NCI-H748 treated with DMSO at 0.1 percent for 48 hours (cell line): ENCODE measurements at regions not wholly inside any gene's neighbourhood (a gene's known extent, or its start where the extent isn't known, plus 50 kb on each side); places are given as distances from the start of the nearest gene placed in this dataset.

Experiments
- DNase-seq: peaks from one replicate; lab custom pipeline; 2025; lab: John Stamatoyannopoulos, UW

DNA sequence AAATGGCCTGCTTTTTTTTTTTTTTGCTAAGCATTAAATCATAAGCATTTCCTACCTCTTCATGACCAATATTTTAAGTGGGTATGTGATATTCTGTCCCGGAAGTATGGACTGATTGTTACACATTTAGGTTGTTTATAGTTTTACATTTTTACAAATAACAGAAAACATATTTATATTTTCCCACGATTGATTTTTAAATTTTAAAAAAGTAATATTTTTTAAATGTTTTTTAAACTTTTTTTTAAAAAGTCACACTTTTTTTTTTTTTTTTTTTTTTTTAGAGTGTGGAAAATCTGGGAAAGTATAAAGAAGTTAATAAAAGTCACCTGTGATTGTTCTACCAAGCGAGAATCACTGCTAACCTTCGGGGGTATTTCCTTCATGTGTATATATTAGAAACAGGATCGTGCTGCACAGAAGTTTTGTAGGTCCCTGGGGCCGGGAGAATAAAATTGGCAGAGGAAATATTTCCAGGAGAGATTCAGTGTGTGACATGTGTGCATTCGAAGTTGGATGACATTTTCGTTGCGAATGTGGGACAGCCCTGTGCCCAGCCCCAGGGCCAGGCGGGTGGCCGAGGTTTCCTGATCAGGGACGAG lies 173.1 kb downstream of the CDC5L start:
- no peak for DNase-seq

DNA sequence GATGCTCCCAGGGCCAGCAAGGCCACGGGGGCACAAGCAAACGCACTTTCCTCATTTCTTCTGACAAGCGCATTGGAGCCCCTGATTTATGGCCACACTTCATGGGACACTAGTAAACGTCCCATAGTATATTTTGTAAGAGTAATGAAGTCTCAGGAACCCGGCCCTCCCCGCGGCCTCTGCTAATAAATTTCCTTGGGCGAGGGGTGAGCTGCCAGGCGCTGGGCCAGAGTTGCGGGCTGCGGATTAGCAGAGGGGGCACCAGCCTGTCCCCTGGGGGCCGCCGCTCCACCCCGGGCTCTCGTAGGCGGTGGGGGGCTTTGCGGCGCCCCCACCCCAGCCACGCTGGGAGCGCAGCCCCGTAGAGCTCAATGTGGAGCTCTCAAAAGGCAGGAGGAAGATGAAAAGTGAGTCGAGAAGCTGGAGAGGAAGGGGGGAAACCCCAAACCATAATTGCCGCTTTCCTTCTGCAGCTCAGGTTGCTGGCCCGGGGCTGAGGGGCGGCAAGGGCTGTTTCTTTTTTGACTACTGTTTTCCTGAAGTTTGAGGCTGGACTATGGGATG lies 173.6 kb downstream of the CDC5L start:
- DNase-seq, result no peak

DNA sequence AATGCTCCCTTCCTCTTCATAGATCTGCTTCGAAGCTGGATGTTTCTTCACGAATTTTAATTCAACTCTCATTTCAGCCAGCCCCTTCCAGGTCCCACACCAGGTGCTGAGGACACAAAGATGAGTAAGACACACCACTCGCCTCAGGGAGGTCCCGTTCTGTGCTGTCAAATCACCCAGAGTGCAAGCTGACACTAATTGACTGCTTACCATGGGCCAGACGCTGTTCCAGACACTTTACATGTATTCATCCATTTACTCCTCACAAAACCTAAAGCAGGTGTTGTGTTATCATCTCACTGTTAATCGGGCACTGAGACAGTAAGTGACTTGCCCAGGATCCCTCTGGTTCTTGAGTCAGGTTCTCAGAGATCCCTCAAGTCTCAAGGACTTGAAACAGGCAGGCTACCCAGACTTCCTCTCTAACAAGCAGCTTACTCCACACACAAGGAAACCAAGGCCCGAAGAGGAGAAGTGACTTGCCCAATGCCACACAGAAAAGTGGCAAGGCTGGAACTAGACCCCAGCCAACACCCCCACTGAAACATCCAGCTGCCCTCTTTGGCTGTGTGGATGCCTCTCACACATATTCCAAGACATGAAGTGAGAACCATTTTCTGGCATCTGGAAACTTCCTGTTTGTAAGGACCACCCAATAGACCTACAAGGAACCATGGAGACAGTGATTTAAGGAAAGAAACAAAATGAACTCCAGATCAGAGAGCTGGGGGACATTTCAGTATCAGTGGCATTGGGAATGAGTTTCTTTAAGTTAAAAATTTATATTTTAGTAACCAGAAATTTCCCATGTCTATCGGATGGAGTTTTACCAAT lies 174.5 kb downstream of the CDC5L start:
- DNase-seq, result no peak

DNA sequence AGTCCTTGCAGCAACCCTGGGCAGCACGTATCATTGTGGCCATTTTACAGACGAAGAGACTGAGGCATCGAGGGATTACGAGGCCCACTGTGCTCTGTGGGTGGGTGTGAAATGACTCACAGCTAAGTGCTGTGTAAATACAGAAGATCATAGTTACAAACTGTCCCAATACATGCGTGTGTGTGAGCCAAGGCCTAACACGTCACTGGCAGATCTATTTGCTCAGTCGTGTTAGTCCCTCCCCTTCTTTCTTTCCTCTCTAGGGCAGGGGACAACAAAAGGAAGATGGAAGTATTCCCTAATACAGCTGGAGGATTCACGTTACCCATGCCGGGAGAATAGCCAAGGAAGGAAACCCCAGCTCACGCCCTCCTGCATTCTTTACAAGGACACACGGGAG lies 175.9 kb downstream of the CDC5L start:
- no peak for DNase-seq

DNA sequence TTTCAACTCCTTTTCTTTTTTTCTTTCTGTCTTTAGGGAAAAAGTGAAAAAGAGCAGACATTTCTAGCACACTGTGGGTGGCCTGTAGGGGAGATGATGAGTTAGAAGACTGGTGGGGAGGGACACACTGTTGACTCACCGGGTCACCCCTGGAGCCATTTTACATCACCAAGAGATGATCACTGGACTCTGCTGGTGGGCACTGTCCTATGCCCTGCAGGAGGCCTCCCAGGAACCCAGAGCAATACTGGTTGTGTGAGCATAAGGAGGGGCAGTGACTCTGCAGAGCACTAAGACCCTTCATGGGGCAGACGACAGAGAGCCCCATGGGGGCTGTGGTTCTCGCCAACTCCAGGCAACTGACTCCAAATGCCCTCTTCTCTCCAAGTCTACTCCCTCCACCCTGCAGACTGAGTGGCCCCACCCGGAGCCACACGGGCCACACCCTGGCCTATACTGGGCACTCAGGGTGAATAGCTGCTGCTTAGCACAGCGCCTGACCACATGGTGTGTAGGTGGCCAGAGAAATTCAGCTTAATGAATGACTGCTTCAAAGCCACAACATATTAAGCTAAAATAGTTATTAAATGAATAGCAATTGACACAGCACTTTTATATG lies 177.5 kb downstream of the CDC5L start:
- no peak for DNase-seq

DNA sequence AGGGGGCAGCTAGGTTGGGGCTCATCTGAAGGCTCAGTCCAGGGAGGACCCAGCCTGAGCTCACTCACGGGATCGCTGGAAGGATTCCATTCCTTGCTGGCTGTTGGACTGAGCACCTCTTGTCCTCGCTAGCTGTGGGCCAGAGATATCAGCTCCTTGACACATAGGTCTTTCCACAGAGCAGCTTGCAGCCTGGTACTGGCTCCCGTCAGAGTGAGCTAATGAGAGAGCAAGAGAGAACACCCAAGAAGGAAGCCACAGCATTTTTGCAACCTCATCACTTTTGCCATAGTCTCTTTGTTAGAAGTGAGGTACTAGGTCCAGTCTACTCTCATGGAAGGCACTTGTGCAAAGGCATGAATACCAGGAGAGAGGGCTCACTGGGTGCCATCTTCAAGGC lies 179.9 kb downstream of the CDC5L start:
- no peak for DNase-seq

DNA sequence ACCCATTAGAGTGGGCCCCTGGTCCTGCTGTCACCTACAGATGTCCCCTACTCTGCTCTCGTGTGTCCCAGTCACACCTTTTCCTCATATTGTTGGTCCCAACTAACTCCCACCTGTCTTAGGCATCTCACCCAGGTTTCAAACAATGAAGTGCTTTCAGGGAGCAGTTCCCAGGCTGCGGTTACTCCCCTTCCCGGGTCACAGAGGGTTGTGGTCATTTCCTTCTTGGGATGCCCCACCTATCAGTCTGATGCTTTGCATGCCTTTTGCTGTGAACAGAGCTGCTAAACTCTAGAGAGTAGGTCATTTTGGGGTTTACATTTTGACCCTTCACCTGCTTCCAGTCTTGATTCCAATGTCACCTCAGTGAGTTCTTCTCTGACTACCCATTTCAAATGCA lies 181.6 kb downstream of the CDC5L start:
- no peak for DNase-seq

DNA sequence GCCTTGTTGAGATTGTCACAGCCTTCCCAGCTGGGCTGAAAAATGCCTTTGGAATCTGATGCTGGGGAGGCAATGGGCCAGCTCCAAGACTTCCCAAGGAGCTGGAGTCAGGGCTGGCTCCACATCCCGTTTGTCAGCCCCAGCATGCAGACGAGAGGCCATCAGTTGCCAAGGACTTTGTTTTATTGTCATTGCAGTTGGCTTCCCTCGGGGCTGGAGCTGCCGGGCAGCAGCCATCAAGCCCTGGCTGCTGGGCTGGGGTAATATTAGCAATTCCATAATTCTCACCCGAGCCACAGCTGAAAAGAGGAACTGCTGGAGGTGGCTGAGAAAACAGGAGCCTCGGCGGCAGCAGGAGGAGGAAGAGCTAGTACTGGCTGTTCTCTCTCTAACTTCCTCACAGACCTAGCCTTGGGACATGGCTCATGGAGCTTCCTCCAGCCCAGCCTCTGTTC lies 182.5 kb downstream of the CDC5L start:
- DNase-seq, result no peak

DNA sequence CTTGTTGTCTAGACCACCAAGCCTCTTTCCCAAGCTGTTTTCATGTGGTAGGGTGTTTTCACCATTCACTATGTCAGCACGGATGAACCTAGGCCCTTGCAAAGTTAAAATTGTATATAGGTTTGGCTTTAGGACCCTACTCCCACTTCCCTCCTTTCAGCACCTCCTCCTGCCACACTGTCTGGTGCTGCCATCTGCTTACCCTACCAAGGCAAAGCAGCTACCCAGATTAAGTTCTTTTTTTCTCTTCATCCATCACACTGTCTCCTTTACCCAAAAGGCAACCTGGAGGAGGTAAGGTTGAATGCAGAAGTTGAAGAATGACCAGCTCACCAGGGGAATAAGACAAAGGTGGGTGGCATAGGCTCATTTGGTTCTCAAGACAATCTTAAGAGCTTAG lies 184.0 kb downstream of the CDC5L start:
- no peak for DNase-seq

DNA sequence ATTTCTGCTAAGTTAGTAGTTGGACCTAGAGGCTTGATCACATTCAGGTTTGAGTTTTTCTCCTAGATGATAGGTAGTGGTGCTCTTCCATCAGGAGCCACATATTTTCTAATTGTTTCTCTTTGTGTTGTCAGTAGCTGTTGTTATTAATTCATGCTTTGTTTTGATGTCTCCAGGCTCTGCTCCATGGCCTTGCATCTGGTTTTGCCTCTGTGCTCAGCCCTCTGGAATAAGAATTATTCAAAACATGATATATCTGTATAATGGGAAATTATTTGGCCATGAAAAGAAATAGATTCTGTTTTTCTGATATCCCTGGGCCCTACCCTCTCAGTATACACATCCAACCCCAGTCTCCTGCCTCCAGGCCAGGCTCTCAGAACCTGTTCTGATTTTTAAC lies 184.8 kb downstream of the CDC5L start:
- no peak for DNase-seq

DNA sequence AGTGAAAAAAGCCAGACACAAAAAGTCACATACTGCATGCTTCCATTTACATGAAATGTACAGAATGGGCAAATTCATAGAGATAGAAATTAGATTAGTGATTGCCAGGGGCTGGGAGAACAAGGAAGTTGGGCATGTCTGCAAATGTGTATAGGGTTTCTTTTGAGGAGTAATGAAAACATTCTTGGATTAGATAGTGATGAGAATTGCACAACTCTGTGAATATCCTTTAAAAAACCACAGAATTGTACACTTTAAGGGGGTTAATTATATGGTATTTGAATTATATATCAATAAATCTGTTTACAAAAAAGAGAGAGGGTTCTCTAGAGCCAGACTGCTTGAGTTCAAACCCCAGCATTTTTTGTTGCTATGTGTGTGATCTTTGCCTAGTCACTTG lies 188.1 kb downstream of the CDC5L start:
- DNase-seq, result no peak

DNA sequence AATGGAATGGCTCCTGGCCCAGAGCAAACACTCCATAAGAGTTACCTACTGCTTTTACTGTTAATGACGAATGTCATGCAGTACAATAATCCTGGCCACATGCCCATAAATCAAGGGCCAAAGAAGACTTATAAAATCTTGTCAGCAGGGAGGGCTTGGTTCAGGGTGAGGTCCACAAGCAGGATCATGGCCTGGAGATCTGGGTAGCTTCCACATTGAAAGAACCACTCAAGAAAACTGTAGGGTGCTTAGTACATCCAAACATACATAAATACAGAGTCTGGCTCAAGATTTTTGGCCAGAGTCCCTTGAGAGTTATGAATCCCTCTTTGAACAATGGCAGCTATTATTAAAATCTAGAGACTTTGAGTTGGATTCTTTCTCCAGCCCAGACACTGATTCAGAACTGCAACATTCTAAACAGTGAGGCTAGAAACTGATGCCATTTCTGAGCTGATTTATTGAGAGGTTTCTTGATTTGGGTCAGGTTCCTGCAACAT lies 188.7 kb downstream of the CDC5L start:
- no peak for DNase-seq

DNA sequence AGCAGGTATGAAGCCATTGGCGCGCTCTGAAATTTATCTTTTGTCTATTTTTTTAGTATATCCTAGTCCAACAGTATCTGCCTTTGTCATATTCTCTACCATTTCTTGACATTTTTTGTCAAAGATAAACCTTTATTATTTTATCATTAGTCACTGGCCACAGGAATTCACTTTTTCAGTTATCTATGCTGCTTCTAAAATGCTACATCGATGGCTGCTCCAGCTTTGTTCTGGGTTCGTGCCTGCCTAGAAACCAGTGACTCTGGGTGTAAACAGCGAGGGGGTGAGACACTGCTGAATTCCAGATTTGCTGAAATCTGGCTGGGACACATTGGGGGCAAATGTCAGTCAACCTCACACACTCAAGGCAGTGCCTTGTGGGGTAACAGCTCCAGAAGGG lies 193.4 kb downstream of the CDC5L start:
- DNase-seq, result no peak

DNA sequence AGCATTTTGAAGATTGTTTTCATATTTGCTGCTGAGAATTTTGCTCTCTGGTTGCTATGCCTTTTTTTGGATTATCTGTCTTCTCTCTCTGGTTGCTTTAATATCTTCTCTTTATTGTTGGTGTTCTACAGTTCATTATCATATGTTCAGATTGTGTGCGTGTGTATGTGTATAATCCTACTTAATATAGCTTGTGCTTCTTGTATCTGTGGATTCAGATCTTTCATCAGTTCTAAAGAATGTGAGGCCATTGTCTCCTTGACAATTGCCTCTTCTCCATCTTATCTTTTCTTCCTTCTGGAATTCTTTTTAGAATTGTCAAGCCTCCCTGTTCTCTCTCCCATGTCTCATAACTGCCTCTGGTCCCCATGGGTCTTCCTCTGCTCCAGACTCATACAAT lies 195.4 kb downstream of the CDC5L start:
- no peak for DNase-seq

DNA sequence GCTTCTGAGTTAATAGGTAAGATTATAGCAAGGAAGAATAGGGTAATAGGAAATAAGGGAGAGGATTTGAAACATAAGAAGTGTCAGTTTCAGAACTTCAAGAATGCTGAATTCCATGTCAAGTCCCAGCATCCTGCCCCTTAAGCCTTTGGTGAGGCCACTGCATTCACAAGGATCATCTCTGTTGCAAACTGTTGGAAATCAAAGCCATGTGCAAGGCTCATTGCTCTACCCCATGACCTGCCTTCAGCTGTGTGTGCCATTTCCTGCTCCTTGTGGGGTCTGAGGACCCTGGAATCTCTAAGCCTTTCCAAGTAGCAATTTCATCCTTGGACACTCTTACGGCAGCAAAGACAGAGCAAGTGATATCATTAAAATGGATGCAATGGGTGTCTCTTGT lies 203.0 kb downstream of the CDC5L start:
- DNase-seq, result no peak

DNA sequence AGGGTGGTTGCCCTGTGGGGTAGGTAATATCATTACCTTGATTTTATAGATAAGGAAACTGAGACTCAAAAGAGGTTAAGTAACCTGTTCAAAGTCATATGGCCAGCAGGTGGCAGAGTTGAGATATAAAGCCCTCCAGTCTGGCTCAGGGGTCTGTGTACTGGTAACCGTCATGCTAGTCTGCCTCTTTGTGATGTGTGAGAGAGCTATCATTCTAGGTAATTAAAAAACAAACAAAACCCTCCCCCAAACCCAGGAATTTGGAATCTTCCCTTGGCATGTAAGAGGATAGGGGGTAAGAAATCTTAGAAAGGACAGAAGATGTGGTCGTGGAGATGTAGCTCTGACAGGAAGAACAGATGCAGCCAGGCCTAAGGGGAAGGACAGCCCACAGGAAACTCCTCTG lies 206.0 kb downstream of the CDC5L start:
- peak; percentile 74 for DNase-seq

DNA sequence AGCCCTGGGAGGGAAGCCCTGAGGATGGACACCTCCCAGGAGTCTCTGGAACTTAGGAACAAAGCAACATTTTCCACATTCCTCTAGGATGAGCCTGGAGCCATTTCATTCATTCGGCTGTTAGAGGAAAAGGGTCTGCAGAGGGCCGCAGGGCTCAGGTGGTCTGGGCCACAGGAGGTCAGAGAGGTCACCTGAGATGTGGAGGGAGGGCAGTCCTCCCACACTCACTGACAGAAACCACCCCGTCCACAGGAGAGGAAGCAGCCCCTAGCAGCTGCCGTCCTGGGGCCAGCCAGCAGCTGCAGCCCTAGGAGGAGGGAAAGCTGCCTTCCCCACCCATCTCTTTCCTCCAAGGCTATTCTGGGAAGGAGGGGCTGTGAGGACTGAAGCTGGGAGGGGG lies 207.0 kb downstream of the CDC5L start:
- no peak for DNase-seq

DNA sequence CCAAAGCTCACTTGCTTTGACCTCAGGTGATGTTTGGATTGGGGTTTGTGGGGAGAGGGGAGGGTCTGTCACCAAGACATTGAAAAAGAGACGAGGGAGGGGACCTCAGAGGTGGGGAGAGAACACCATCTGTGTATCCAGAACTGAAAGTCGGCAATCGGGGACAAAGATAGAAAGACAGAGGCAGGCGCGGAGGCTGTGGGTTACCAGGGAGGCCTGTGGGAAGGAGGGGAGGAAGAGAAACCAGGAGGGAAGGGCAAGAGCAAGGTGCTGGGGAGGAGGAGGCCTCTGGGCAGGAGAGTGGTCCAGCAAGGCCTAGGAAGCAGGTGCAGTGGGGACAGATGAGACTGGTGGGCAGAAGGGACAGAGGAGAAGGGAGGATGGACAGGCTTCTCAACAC lies 211.2 kb downstream of the CDC5L start:
- DNase-seq, result no peak

DNA sequence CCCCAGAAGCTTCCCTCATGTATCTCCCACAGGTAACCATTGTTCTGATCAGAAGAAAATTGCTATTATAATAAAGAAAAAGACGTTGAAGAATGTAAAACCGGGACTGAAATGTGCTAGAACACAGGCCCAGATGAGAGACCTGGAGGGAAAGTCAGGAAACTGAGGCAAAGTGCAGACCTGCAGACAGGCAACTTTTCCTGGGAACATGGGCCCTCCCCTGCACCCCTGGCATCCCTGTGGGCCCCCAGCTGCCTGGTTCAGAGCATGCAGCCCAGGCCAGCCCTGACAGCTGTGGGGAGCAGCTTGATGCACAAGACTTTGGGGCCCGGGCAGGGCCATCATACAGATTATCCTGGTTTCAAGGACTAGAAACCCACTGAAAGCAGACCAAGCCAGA lies 212.2 kb downstream of the CDC5L start:
- DNase-seq, result no peak

DNA sequence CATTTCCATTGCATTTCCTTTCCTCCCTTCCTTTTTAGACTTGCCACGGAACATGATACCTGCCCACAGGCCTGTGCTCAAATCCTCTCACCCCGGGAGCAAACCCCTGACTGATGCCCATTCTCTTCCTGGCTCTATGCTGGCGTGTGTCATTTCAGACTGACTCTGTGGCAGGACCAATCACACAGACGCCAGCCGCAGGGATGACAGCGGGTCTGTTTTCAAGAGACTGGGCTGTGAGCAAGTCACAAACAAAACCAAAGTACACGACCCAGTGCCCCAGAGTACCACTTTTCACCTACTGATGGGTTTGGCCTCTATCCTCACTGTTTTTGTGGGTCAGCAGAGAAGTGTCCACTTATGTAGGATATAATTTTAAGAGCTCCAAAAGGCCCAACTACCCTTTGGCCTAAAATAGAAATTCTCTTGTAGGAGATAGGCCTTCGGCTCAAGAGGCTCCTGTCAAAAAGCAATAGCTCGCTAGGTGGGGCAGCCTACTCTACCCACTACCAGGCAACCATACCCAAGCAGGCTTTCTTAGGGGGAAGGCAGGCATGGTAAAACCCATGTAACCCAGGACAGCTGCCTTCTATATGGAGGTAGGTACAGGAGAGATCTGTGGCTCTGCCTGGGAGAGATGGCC lies 215.7 kb downstream of the CDC5L start:
- no peak for DNase-seq

DNA sequence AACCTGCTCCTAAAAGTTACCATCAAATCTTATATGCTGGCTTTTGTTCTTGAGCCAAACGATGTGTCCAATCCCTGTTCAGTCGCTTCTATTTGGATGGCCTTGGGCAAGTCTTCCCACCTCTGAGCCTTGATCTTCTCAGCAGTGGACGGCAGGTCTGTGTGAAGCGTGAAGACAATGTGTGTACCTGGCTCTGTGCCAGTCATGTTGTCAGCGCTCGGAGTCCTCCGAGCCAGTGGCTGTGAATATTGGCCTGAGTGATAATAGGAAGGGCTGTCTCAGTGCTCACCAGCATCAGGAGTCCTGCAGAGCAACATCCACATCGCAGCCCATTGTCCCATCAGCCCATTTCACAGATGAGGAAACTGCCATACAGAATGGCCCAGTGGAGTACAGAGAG lies 219.0 kb downstream of the CDC5L start:
- peak; percentile 5 for DNase-seq

DNA sequence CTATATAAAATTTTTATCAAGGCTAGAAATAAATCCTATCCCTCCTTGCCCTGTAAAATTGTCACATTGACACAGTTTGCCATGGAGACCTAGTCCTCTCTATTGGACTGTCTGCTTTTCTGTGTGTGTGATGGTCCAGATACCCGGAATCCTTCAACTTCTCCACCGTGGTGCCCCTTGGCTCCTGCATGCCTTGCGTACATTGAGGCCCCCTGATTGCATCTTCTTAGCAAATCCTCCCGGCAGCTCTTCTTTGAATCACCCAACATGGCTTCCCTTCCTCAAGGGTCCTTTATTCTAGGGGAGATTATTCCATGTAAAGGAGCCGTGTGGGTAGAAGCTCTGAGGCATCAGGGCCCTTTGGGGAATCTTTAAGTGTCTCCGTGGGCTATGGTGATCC lies 219.5 kb downstream of the CDC5L start:
- DNase-seq, result no peak
